Ovary (tissue), 3 donors: ENCODE measurements at regions not wholly inside any gene's neighbourhood (a gene's known extent, or its start where the extent isn't known, plus 50 kb on each side); places are given as distances from the start of the nearest gene placed in this dataset.

ENCODE experiments used
- CTCF ChIP-seq, 3 donors: fragments of 450-650 bp in 2 of 3; fragments of 200-600 bp in 1 of 3; IDR thresholded peaks; one replicate each; pipeline versions ENCODE4 v1.5.1 to v1.8.0; 2016 to 2022; ENCODE audit warnings: antibody characterized with exemption in 3 of 3, mild to moderate bottlenecking in 1 of 3
- POLR2A ChIP-seq: fragments of 450-650 bp; IDR thresholded peaks from one replicate; pipeline ENCODE4 v1.6.1; 2017; ENCODE audit warnings: antibody characterized with exemption, mild to moderate bottlenecking, moderate library complexity
- donor health status: DM: no; HTN: no; CAD: no.

DNA sequence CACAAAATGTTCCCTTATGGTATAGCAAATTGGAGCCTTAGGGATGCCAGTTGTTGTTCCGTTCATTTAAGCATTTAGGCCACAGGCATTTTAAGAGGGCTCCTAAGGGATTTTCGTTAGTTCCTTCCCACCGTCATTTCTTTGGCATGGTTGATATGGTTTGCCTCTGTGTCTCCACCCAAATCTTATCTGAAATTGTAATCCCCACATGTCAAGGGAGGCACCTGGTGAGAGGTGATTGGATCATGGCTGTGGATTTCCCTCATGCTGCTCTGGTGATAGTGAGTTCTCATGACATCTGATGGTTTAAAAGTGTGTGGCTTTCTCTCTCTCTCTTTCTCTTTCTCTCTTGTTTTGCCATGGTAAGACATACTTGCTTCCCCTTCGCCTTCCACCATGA lies 104.1 kb downstream of the ASB9 start:
- TF ChIP-seq POLR2A (no peak), CTCF (IDR thresholded peaks at IDR 0.05) (no peak)
